ENCODE measurements at regions not wholly inside any gene's neighbourhood (a gene's known extent, or its start where the extent isn't known, plus 50 kb on each side); places are given as distances from the start of the nearest gene placed in this dataset.

DNA sequence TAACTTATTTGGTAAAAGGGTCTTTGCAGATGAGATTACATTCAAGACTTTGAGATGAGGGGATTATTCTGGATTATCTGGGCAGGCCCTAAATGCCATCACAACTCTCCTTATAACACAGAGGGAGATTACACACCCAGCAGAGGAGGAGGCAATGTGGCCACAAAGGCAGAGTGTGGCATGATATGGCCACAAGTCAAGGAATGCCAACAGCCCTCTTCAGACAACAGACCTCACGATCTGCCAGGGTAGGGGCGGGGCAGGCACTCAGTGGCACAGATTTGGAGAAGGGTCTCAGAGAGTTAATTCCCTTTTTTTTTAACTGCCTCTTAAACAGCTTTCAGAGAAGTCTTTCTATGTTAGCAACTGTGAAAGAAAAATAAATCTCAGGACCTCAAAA, 96.9 kb downstream of the CYP26B1 start:
- H3K27me3 ChIP-seq (ENCODE audit: insufficient read depth, low read depth, low read length), result no peaks in the 10 kb centered on the region
- H3K27ac ChIP-seq (ENCODE audit: low read length), result no peak overlapping the region
- H3K79me2 ChIP-seq (replicated peaks; ENCODE audit: insufficient read depth, low read length), result no peaks in the 10 kb centered on the region
- no peaks in the 10 kb centered on the region for H3F3A ChIP-seq (ENCODE audit: insufficient read depth, low read length, poor library complexity, severe bottlenecking)
- H2AFZ ChIP-seq (ENCODE audit: low read depth, low read length), result no peak overlapping the region
- H3K9ac ChIP-seq (ENCODE audit: low read length), result no peak overlapping the region
- no peaks in the 10 kb centered on the region for H3K9me3 ChIP-seq (ENCODE audit: low read length)
- H3K4me2 ChIP-seq (ENCODE audit: low read length), result no peak overlapping the region
- H3K4me3 ChIP-seq (ENCODE audit: low read length), result no peak overlapping the region
- H3K9me2 ChIP-seq (ENCODE audit: insufficient read depth, low read length), result no peaks in the 10 kb centered on the region
- no peak for TF ChIP-seq POLR2AphosphoS5 (IDR thresholded peaks at IDR 0.05)
- H4K20me1 ChIP-seq (ENCODE audit: insufficient read depth), result no peaks in the 10 kb centered on the region
- no peaks in the 10 kb centered on the region for H3K36me3 ChIP-seq (ENCODE audit: insufficient read depth, low read length)

DNA sequence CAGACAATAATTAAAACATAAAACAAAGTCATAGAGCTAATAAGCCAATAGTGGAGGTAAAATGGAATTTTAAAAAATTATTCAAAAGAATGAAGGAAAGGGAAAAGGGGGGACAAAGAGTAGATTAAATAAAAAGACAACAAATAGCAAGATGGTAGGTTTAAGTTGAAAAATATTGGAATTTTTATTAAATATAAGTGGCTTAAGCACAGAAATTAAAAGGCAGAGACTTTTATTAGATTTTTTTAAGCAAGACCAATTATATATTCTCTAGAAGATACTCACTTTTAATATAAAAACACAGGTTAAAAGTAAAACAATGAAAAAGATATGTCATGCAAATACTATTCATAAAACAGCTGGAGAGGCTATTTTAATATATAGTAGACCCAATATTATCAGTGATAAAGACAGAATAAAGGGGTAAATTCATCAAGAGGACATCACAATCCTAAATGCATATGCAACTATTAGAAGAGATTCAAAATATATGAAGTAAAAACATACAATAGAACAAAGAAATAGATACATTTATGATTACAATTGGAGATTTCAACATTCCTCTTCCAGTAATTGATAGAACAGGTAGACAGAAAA, 98.7 kb downstream of the CYP26B1 start:
- H3K79me2 ChIP-seq (replicated peaks; ENCODE audit: insufficient read depth, low read length), result no peaks in the 10 kb centered on the region
- no peak for TF ChIP-seq TAF1 (IDR thresholded peaks at IDR 0.05; ENCODE audit: low read depth)
- TF ChIP-seq, protein P1, sequence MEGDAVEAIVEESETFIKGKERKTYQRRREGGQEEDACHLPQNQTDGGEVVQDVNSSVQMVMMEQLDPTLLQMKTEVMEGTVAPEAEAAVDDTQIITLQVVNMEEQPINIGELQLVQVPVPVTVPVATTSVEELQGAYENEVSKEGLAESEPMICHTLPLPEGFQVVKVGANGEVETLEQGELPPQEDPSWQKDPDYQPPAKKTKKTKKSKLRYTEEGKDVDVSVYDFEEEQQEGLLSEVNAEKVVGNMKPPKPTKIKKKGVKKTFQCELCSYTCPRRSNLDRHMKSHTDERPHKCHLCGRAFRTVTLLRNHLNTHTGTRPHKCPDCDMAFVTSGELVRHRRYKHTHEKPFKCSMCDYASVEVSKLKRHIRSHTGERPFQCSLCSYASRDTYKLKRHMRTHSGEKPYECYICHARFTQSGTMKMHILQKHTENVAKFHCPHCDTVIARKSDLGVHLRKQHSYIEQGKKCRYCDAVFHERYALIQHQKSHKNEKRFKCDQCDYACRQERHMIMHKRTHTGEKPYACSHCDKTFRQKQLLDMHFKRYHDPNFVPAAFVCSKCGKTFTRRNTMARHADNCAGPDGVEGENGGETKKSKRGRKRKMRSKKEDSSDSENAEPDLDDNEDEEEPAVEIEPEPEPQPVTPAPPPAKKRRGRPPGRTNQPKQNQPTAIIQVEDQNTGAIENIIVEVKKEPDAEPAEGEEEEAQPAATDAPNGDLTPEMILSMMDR (IDR thresholded peaks at IDR 0.05; ENCODE audit: poor library complexity, severe bottlenecking), result no peak
- TF ChIP-seq, protein P2, sequence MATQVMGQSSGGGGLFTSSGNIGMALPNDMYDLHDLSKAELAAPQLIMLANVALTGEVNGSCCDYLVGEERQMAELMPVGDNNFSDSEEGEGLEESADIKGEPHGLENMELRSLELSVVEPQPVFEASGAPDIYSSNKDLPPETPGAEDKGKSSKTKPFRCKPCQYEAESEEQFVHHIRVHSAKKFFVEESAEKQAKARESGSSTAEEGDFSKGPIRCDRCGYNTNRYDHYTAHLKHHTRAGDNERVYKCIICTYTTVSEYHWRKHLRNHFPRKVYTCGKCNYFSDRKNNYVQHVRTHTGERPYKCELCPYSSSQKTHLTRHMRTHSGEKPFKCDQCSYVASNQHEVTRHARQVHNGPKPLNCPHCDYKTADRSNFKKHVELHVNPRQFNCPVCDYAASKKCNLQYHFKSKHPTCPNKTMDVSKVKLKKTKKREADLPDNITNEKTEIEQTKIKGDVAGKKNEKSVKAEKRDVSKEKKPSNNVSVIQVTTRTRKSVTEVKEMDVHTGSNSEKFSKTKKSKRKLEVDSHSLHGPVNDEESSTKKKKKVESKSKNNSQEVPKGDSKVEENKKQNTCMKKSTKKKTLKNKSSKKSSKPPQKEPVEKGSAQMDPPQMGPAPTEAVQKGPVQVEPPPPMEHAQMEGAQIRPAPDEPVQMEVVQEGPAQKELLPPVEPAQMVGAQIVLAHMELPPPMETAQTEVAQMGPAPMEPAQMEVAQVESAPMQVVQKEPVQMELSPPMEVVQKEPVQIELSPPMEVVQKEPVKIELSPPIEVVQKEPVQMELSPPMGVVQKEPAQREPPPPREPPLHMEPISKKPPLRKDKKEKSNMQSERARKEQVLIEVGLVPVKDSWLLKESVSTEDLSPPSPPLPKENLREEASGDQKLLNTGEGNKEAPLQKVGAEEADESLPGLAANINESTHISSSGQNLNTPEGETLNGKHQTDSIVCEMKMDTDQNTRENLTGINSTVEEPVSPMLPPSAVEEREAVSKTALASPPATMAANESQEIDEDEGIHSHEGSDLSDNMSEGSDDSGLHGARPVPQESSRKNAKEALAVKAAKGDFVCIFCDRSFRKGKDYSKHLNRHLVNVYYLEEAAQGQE (IDR thresholded peaks at IDR 0.05; ENCODE audit: borderline replicate concordance), result no peak
- no peak for TF ChIP-seq MXI1 (conservative IDR thresholded peaks at IDR 0.05; ENCODE audit: poor library complexity, severe bottlenecking)
- TF ChIP-seq EZH2 (IDR thresholded peaks at IDR 0.05; ENCODE audit: borderline replicate concordance, insufficient read depth, low read length, poor library complexity, severe bottlenecking), result no peak
- no peak for TF ChIP-seq RAD21 (conservative IDR thresholded peaks at IDR 0.05)
- no peak for TF ChIP-seq EP300 (conservative IDR thresholded peaks at IDR 0.05; ENCODE audit: poor library complexity, severe bottlenecking)
- TF ChIP-seq SMC3 (conservative IDR thresholded peaks at IDR 0.05; ENCODE audit: poor library complexity), result no peak
- no peak for TF ChIP-seq POLR2AphosphoS5 (IDR thresholded peaks at IDR 0.05)
- H3K9me2 ChIP-seq (ENCODE audit: insufficient read depth, low read length), result no peaks in the 10 kb centered on the region
- H3K36me3 ChIP-seq (ENCODE audit: insufficient read depth, low read length), result no peaks in the 10 kb centered on the region
- no peaks in the 10 kb centered on the region for H4K20me1 ChIP-seq (ENCODE audit: insufficient read depth)
- H2AFZ ChIP-seq (ENCODE audit: low read depth, low read length), result no peak overlapping the region
- H3K9ac ChIP-seq (ENCODE audit: low read length), result no peak overlapping the region
- no peaks in the 10 kb centered on the region for H3K27me3 ChIP-seq (ENCODE audit: insufficient read depth, low read depth, low read length)
- H3K4me2 ChIP-seq (ENCODE audit: low read length), result no peak overlapping the region
- H3K4me3 ChIP-seq (ENCODE audit: low read length), result no peak overlapping the region
- H3F3A ChIP-seq (ENCODE audit: insufficient read depth, low read length, poor library complexity, severe bottlenecking), result no peaks in the 10 kb centered on the region
- no peaks in the 10 kb centered on the region for H3K9me3 ChIP-seq (ENCODE audit: low read length)
- no peak overlapping the region for H3K27ac ChIP-seq (ENCODE audit: low read length)

DNA sequence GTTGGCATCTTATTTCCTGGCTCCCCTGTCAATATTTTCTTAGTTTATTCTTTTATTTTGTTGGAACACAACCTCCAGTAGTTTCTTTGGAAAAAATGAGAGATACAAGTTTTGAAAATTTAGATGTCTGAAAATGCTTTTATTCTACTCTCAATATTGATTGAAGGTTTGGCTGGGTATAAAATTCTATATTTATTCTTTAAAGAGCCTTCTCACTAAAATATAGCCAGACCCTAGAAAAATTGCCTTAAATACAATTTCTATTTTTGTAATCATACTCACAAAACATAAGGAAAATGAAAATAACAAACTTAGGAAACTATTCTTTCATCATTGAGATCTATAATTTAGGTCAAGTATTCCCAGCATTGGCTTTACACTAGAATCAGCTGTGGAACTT, 103.7 kb downstream of the CYP26B1 start:
- no peak overlapping the region for H3K4me3 ChIP-seq (ENCODE audit: low read length)

More for the DNA sequence above, 103.7 kb downstream of the CYP26B1 start:
- no peak overlapping the region for H2AFZ ChIP-seq (ENCODE audit: low read depth, low read length)
- H3K27ac ChIP-seq (ENCODE audit: low read length), result no peak overlapping the region
- no peaks in the 10 kb centered on the region for H3K27me3 ChIP-seq (ENCODE audit: insufficient read depth, low read depth, low read length)
- no peaks in the 10 kb centered on the region for H3K9me3 ChIP-seq (ENCODE audit: low read length)
- no peaks in the 10 kb centered on the region for H3K9me2 ChIP-seq (ENCODE audit: insufficient read depth, low read length)
- no peaks in the 10 kb centered on the region for H3K36me3 ChIP-seq (ENCODE audit: insufficient read depth, low read length)
- H4K20me1 ChIP-seq (ENCODE audit: insufficient read depth), result no peaks in the 10 kb centered on the region
- no peak overlapping the region for H3K9ac ChIP-seq (ENCODE audit: low read length)
- no peak overlapping the region for H3K4me2 ChIP-seq (ENCODE audit: low read length)
- H3K79me2 ChIP-seq (replicated peaks; ENCODE audit: insufficient read depth, low read length), result no peaks in the 10 kb centered on the region
- TF ChIP-seq, protein P2 (IDR thresholded peaks at IDR 0.05; ENCODE audit: borderline replicate concordance), result no peak
- no peak for TF ChIP-seq EZH2 (IDR thresholded peaks at IDR 0.05; ENCODE audit: borderline replicate concordance, insufficient read depth, low read length, poor library complexity, severe bottlenecking)
- TF ChIP-seq TAF1 (IDR thresholded peaks at IDR 0.05; ENCODE audit: low read depth), result no peak
- H3F3A ChIP-seq (ENCODE audit: insufficient read depth, low read length, poor library complexity, severe bottlenecking), result no peaks in the 10 kb centered on the region

Measured in neural cell (in vitro differentiated cells).